ENCODE measurements at regions not wholly inside any gene's neighbourhood (a gene's known extent, or its start where the extent isn't known, plus 50 kb on each side); places are given as distances from the start of the nearest gene placed in this dataset.

DNA sequence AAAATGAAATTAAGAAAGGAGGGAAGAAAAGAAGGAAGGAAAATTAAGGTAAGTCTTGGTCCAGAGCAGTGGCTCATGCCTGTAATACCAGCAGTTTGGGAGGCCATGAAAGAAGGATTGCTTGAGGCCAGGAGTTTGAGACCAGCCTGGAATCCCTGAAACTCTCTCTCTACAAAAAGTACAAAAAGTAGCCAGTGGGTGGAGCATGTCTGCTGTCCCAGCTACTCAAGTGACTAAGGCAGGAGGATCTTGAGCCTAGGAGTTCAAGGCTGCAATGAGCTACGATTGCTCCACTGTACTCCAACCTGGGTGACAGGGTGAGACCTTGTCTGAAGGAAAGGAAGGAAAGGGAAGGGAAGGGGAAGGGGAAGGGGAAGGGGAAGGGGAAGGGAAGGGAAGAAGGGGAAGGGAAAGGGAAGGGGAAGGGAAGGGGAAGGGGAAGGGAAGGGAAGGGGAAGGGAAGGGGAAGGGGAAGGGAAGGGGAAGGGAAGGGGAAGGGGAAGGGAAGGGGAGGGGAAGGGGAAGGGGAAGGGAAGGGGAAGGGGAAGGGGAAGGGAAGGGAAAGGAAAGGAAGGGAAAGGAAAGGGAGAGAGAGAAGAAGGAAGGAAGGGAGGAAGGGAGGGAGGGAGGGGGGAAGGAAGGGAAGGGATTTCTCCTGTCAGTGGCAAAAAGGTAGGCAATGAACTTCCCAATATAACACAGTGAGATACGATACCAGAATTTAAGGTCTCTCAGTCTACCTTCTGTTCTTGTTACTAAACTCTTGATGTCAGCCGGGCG is 412.8 kb downstream of the CMPK2 start:
- no peak overlapping the region for H3K4me2 ChIP-seq (ENCODE audit: low read depth, low read length, poor library complexity, severe bottlenecking)
- TF ChIP-seq CTCF (conservative IDR thresholded peaks at IDR 0.05; ENCODE audit: low read length) = no peak
- TF ChIP-seq EZH2phosphoT487 (IDR thresholded peaks at IDR 0.05; ENCODE audit: borderline replicate concordance) = no peak

GRCh38 chr2:6454286-6454990 is 411.3 kb downstream of the CMPK2 start:
- Histone ChIP-seq H3K9me3 (ENCODE audit: insufficient read depth, low read depth, low read length) (no peaks in the 10 kb centered on the region), H4K20me1 (ENCODE audit: insufficient read depth, low read length, poor library complexity, severe bottlenecking) (no peaks in the 10 kb centered on the region), H3K4me1 (ENCODE audit: insufficient read depth, low read length, poor library complexity, severe bottlenecking) (no peaks in the 10 kb centered on the region), H2AFZ (ENCODE audit: low read length) (no peak overlapping the region), H3K79me2 (ENCODE audit: insufficient read depth, low read length) (no peaks in the 10 kb centered on the region), H3K9ac (ENCODE audit: low read depth, low read length, poor library complexity, severe bottlenecking) (no peak overlapping the region), H3K27me3 (ENCODE audit: insufficient read depth, low read length, poor library complexity, severe bottlenecking) (no peaks in the 10 kb centered on the region), H3K9me2 (replicated peaks; ENCODE audit: low read depth, low read length) (no peaks in the 10 kb centered on the region), H3K4me2 (ENCODE audit: low read depth, low read length, poor library complexity, severe bottlenecking) (no peak overlapping the region), H3K36me3 (ENCODE audit: insufficient read depth, low read length) (no peaks in the 10 kb centered on the region), H3F3A (ENCODE audit: low read depth) (no peaks in the 10 kb centered on the region), H3K4me3 (ENCODE audit: low read length, poor library complexity, severe bottlenecking) (no peak overlapping the region)
- TF ChIP-seq EZH2phosphoT487 (IDR thresholded peaks at IDR 0.05; ENCODE audit: borderline replicate concordance) = no peak
- no peak for TF ChIP-seq CTCF (conservative IDR thresholded peaks at IDR 0.05; ENCODE audit: low read length)

More for the DNA sequence above, 412.8 kb downstream of the CMPK2 start:
- no peaks in the 10 kb centered on the region for H3K79me2 ChIP-seq (ENCODE audit: insufficient read depth, low read length)
- H3K9me2 ChIP-seq (replicated peaks; ENCODE audit: low read depth, low read length) = no peaks in the 10 kb centered on the region
- H3K9ac ChIP-seq (ENCODE audit: low read depth, low read length, poor library complexity, severe bottlenecking) = no peak overlapping the region
- no peak overlapping the region for H2AFZ ChIP-seq (ENCODE audit: low read length)
- H3K4me1 ChIP-seq (ENCODE audit: insufficient read depth, low read length, poor library complexity, severe bottlenecking) = no peaks in the 10 kb centered on the region
- no peaks in the 10 kb centered on the region for H3F3A ChIP-seq (ENCODE audit: low read depth)
- H4K20me1 ChIP-seq (ENCODE audit: insufficient read depth, low read length, poor library complexity, severe bottlenecking) = no peaks in the 10 kb centered on the region
- H3K9me3 ChIP-seq (ENCODE audit: insufficient read depth, low read depth, low read length) = no peaks in the 10 kb centered on the region
- no peaks in the 10 kb centered on the region for H3K27me3 ChIP-seq (ENCODE audit: insufficient read depth, low read length, poor library complexity, severe bottlenecking)
- H3K4me3 ChIP-seq (ENCODE audit: low read length, poor library complexity, severe bottlenecking) = no peak overlapping the region
- H3K36me3 ChIP-seq (ENCODE audit: insufficient read depth, low read length) = no peaks in the 10 kb centered on the region

DNA sequence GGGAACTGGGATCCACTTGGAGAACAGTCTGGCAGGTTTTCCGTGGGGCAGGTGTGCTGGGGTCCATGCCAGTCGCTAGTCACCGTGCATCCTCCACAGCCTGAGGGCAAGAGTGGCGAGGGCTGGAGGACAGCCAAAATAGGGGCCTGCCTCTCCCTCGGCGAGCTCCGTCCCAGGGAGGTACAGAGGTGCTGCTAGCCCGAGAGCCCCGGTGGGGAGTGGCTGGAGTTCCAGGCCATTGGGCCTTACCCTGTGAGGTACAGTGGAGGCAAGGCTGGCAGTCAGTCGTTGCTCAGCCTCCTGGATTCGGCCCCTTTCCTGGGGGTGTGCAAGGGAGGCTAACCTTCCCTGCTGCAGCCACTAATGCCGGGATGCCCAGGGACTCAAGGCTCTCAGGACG is 406.6 kb downstream of the CMPK2 start:
- no peaks in the 10 kb centered on the region for H3K36me3 ChIP-seq (ENCODE audit: insufficient read depth, low read length)
- H3K9ac ChIP-seq (ENCODE audit: low read depth, low read length, poor library complexity, severe bottlenecking) = no peak overlapping the region
- H3K27me3 ChIP-seq (ENCODE audit: insufficient read depth, low read length, poor library complexity, severe bottlenecking) = no peaks in the 10 kb centered on the region
- H3K9me2 ChIP-seq (replicated peaks; ENCODE audit: low read depth, low read length) = no peaks in the 10 kb centered on the region
- no peaks in the 10 kb centered on the region for H4K20me1 ChIP-seq (ENCODE audit: insufficient read depth, low read length, poor library complexity, severe bottlenecking)
- H3K4me2 ChIP-seq (ENCODE audit: low read depth, low read length, poor library complexity, severe bottlenecking) = no peak overlapping the region
- H3K79me2 ChIP-seq (ENCODE audit: insufficient read depth, low read length) = no peaks in the 10 kb centered on the region
- H3K4me3 ChIP-seq (ENCODE audit: low read length, poor library complexity, severe bottlenecking) = no peak overlapping the region
- H3K4me1 ChIP-seq (ENCODE audit: insufficient read depth, low read length, poor library complexity, severe bottlenecking) = no peaks in the 10 kb centered on the region
- no peaks in the 10 kb centered on the region for H3F3A ChIP-seq (ENCODE audit: low read depth)
- H3K9me3 ChIP-seq (ENCODE audit: insufficient read depth, low read depth, low read length) = no peaks in the 10 kb centered on the region
- H2AFZ ChIP-seq (ENCODE audit: low read length) = no peak overlapping the region
- no peak for TF ChIP-seq EZH2phosphoT487 (IDR thresholded peaks at IDR 0.05; ENCODE audit: borderline replicate concordance)
- no peak for TF ChIP-seq CTCF (conservative IDR thresholded peaks at IDR 0.05; ENCODE audit: low read length)

All from Loucy (cell line).